Esophagus squamous epithelium (tissue), 5 donors: ENCODE measurements at regions not wholly inside any gene's neighbourhood (a gene's known extent, or its start where the extent isn't known, plus 50 kb on each side); places are given as distances from the start of the nearest gene placed in this dataset.

Experiments used
- DNase-seq: peaks from one replicate; lab custom pipeline; 2025; lab: John Stamatoyannopoulos, UW
- H3K27ac ChIP-seq, 4 donors: fragments of 200-600 bp; sonication (generic); one replicate each; pipeline ENCODE4 v1.5.1; 2016 to 2019; ENCODE audit warnings: mild to moderate bottlenecking in 1 of 4
- H3K27me3 ChIP-seq, 4 donors: fragments of 200-600 bp; sonication (generic); 1 replicate in 3 of 4; 2 replicates in 1 of 4; pipeline versions ENCODE4 v1.5.1 to v1.6.0; 2017 to 2021; ENCODE audit warnings: antibody characterized with exemption in 1 of 4
- H3K36me3 ChIP-seq, 3 donors: fragments of 200-600 bp; sonication (generic); one replicate each; pipeline ENCODE4 v1.5.1; 2016 to 2019
- H3K4me1 ChIP-seq, 3 donors: fragments of 200-600 bp; sonication (generic); one replicate each; pipeline ENCODE4 v1.5.1; 2017 to 2019
- H3K4me3 ChIP-seq, 4 donors: fragments of 200-600 bp; sonication (generic); 1 replicate in 3 of 4; 2 replicates in 1 of 4; pipeline ENCODE4 v1.5.1; 2016 to 2019; ENCODE audit warnings: mild to moderate bottlenecking in 2 of 4, moderate library complexity in 1 of 4
- H3K9me3 ChIP-seq, 3 donors: fragments of 200-600 bp; sonication (generic); one replicate each; pipeline ENCODE4 v1.5.1; 2016 to 2019
- CTCF ChIP-seq, 6 experiments: fragments of 450-650 bp in 4 of 6; fragments of 200-600 bp in 2 of 6; sonication (generic) in 2 of 6; IDR thresholded peaks; one replicate each; pipeline ENCODE4 v1.5.1; 2016 to 2019; ENCODE audit warnings: antibody characterized with exemption in 6 of 6, mild to moderate bottlenecking in 4 of 6, moderate library complexity in 4 of 6
- POLR2A ChIP-seq, 4 donors: fragments of 450-650 bp; IDR thresholded peaks; one replicate each; pipeline ENCODE4 v1.6.1; 2017; ENCODE audit warnings: antibody characterized with exemption in 4 of 4, mild to moderate bottlenecking in 4 of 4, moderate library complexity in 3 of 4
- WGBS, 2 donors: methylation state at CpG; one replicate each; pipeline ENCODE4 v1.1.5; 2018; 5-methylcytosine and 5-hydroxymethylcytosine counted together
- intact Hi-C: fragments of 100-400 bp; cut with DNase I; formaldehyde crosslinking; loops from one replicate; pipeline ENCODE4 v1.15.0; 2022
- donor health status: DM: yes; HTN: yes; CAD: no.

DNA sequence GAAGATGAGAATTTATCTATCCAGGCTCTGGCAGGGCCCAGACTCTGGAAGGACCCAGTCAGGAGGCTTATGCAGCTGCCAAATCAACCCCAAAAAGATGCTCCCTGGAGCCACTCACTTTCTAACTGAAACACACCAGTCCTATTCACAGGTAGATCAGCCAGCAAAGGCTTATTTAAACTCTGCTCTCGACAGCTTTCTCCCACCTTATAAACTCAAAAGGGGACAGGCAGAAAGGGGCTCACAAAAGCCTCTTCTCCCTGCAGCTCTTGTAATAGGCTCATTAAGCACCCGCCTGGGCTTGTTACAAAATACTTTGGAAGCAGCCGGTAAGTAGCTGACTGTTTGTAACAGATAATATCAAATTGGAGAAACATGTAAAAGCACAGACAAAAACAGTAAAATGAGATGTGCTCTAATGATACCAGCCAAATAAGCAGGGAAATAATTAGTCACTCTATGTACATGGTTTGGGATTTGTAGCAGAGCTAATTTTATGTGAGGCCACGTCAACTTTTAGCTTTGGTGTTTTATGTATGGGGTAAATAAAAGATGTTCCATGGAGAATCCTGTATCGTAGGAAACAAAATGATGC, 213.8 kb downstream of the NR2F2 start:
- no peaks in the 10 kb centered on the region for H3K27me3 ChIP-seq
- H3K27ac ChIP-seq: no peak overlapping the region
- no peaks in the 10 kb centered on the region for H3K4me1 ChIP-seq
- H3K4me3 ChIP-seq: no peak overlapping the region
- 55 to 61% methylated on average over 5 of the region's 5 CpGs for WGBS, 2 donors
- TF ChIP-seq CTCF (IDR thresholded peaks at IDR 0.05) (no peak), POLR2A (IDR thresholded peaks at IDR 0.05) (no peak)
- intact Hi-C loops: no loop called here
- H3K9me3 ChIP-seq: no peaks in the 10 kb centered on the region
- no peaks in the 10 kb centered on the region for H3K36me3 ChIP-seq
- DNase-seq: no peak

DNA sequence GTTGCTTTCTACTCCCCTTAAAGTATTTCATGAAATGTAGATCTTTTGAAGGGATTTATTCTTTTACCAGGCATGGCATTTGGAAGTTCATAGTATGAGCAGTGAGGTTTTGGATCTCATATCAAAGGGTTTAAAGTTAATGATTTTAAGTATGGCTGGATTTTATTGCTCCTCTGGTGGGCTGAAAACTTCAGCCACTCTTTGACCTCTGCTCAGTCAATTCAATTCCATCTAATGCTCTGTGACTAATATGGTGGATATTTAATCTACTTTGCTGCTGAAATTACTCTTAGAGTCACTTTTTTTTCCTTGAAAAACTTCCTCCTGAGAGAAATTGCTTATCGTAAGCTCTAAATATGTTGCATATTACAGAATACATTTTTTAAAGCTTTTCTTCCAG, 218.6 kb downstream of the NR2F2 start:
- Histone ChIP-seq H3K9me3 (no peaks in the 10 kb centered on the region), H3K27ac (no peak overlapping the region), H3K36me3 (no peaks in the 10 kb centered on the region), H3K4me3 (no peak overlapping the region), H3K4me1 (no peaks in the 10 kb centered on the region), H3K27me3 (no peaks in the 10 kb centered on the region)
- WGBS, 2 donors: 76 to 94% methylated on average over 1 of the region's 1 CpG
- DNase-seq: no peak
- intact Hi-C loops: no loop called here
- TF ChIP-seq CTCF (IDR thresholded peaks at IDR 0.05) (no peak), POLR2A (IDR thresholded peaks at IDR 0.05) (no peak)

DNA sequence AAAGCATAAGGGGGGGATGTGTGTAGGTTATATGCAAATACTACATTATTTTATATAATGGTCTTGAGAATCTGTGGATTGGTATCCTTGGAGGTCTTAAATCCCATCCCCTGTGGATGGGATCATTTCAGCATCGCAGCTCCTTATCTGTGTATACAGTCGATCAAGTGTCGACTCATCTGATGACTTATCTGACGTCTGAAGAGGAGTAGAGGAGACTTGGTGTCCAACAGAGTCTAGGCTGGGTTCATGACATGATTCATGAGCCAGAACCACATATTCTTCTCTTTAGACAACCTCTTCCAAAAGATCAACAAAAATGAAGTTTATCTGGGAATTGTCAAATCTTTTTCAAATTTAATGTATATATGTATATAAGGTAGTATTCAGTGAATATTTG, 220.7 kb downstream of the NR2F2 start:
- Histone ChIP-seq H3K27me3 (no peaks in the 10 kb centered on the region), H3K4me1 (no peaks in the 10 kb centered on the region), H3K9me3 (no peaks in the 10 kb centered on the region), H3K36me3 (no peaks in the 10 kb centered on the region), H3K27ac (no peak overlapping the region), H3K4me3 (no peak overlapping the region)
- WGBS, 2 donors: 82 to 83% methylated on average over 4 of the region's 4 CpGs
- TF ChIP-seq CTCF (IDR thresholded peaks at IDR 0.05) (no peak), POLR2A (IDR thresholded peaks at IDR 0.05) (no peak)
- no peak for DNase-seq
- intact Hi-C loops: no loop called here

DNA sequence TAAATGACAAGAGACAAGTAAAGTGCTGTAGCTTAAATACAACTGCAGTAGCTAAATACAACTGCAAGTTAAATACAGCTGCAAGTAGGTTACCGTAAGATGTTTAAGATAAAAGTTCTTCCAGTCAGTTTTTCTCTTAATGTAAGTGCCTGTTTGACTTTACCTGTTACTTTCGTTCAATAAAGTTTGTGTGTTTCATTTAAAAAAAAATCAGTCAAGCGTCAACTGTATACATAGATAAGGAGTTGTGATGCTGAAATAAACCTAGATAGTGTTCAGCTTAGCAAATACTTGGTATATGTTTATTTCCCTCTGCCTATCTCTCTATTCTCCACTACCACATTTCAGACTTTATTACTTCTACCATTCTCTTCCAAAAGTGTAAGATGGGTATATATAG, 221.2 kb downstream of the NR2F2 start:
- H3K27ac ChIP-seq: no peak overlapping the region
- no peaks in the 10 kb centered on the region for H3K36me3 ChIP-seq
- no peak for DNase-seq
- 70 to 82% methylated on average over 3 of the region's 3 CpGs for WGBS, 2 donors
- no peaks in the 10 kb centered on the region for H3K27me3 ChIP-seq
- TF ChIP-seq CTCF (IDR thresholded peaks at IDR 0.05): no peak
- TF ChIP-seq POLR2A (IDR thresholded peaks at IDR 0.05): no peak
- no peaks in the 10 kb centered on the region for H3K4me1 ChIP-seq
- no peaks in the 10 kb centered on the region for H3K9me3 ChIP-seq
- intact Hi-C loops: no loop called here
- H3K4me3 ChIP-seq: no peak overlapping the region

DNA sequence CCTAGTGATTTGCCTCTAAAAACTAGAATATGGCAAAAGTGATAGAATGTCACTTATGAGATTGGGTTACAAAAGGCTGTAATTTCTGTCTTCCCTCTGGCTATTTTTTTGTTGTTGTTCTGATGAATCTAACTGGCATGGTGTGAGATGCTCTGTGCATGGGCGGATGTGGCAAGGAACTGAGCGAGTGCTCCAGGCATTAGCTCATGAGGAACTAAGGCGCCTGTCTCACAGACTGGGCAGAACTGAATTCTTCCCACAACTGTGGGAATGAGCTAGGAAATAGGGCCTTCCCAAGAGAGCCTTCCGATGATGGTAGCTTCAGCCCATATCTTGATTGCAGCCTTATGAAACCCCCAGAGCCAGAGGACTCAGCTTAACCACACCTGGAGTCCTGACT, 222.5 kb downstream of the NR2F2 start:
- TF ChIP-seq CTCF (IDR thresholded peaks at IDR 0.05) (no peak), POLR2A (IDR thresholded peaks at IDR 0.05) (no peak)
- Histone ChIP-seq H3K4me3 (no peak overlapping the region), H3K27me3 (no peaks in the 10 kb centered on the region), H3K9me3 (no peaks in the 10 kb centered on the region), H3K36me3 (no peaks in the 10 kb centered on the region), H3K27ac (no peak overlapping the region), H3K4me1 (no peaks in the 10 kb centered on the region)
- intact Hi-C loops: no loop called here
- 88 to 92% methylated on average over 4 of the region's 4 CpGs for WGBS, 2 donors
- no peak for DNase-seq
